ENCODE measurements at regions not wholly inside any gene's neighbourhood (a gene's known extent, or its start where the extent isn't known, plus 50 kb on each side); places are given as distances from the start of the nearest gene placed in this dataset.

GRCh38 chr11:109184376-109184775 is 237.6 kb upstream of the C11orf87 start:
- DNase-seq = no peak

GRCh38 chr11:109192864-109193263 is 229.1 kb upstream of the C11orf87 start:
- DNase-seq = no peak

- no peak for DNase-seq
Measured at GRCh38 chr11:109193880-109194279, 228.1 kb upstream of the C11orf87 start.

- no peak for DNase-seq
Measured at GRCh38 chr11:109196016-109196415, 226.0 kb upstream of the C11orf87 start.

- DNase-seq = no peak
Measured at GRCh38 chr11:109197656-109198055, 224.3 kb upstream of the C11orf87 start.

- DNase-seq = no peak
Measured at GRCh38 chr11:109203176-109203575, 218.8 kb upstream of the C11orf87 start.

GRCh38 chr11:109205312-109205711 is 216.7 kb upstream of the C11orf87 start:
- no peak for DNase-seq

GRCh38 chr11:109208121-109208520 is 213.9 kb upstream of the C11orf87 start:
- DNase-seq = no peak

GRCh38 chr11:109209572-109209971 is 212.4 kb upstream of the C11orf87 start:
- DNase-seq = no peak

- DNase-seq = no peak
Measured at GRCh38 chr11:109221190-109221589, 200.8 kb upstream of the C11orf87 start.

- no peak for DNase-seq
Measured at GRCh38 chr11:109222761-109223160, 199.2 kb upstream of the C11orf87 start.

GRCh38 chr11:109223451-109223850 is 198.5 kb upstream of the C11orf87 start:
- DNase-seq = no peak

GRCh38 chr11:109229682-109230081 is 192.3 kb upstream of the C11orf87 start:
- DNase-seq = no peak

GRCh38 chr11:109236188-109236587 is 185.8 kb upstream of the C11orf87 start:
- no peak for DNase-seq

- DNase-seq = no peak
Measured at GRCh38 chr11:109236696-109237095, 185.3 kb upstream of the C11orf87 start.

- no peak for DNase-seq
Measured at GRCh38 chr11:109237636-109238035, 184.4 kb upstream of the C11orf87 start.

- no peak for DNase-seq
Measured at GRCh38 chr11:109241988-109242536, 179.9 kb upstream of the C11orf87 start.

GRCh38 chr11:109247071-109247470 is 174.9 kb upstream of the C11orf87 start:
- no peak for DNase-seq

- no peak for DNase-seq
Measured at GRCh38 chr11:109249597-109249996, 172.4 kb upstream of the C11orf87 start.

GRCh38 chr11:109251230-109251629 is 170.8 kb upstream of the C11orf87 start:
- DNase-seq = no peak

- DNase-seq = no peak
Measured at GRCh38 chr11:109264128-109264527, 157.9 kb upstream of the C11orf87 start.

- DNase-seq = no peak
Measured at GRCh38 chr11:109267293-109268095, 154.5 kb upstream of the C11orf87 start.

- DNase-seq = no peak
Measured at GRCh38 chr11:109275931-109276330, 146.1 kb upstream of the C11orf87 start.

- DNase-seq = no peak
Measured at GRCh38 chr11:109285465-109285864, 136.5 kb upstream of the C11orf87 start.

GRCh38 chr11:109291553-109291952 is 130.4 kb upstream of the C11orf87 start:
- DNase-seq = no peak
